Jurkat, Clone E6-1 (cell line): ENCODE measurements at regions not wholly inside any gene's neighbourhood (a gene's known extent, or its start where the extent isn't known, plus 50 kb on each side); places are given as distances from the start of the nearest gene placed in this dataset.

Source experiments
- DNase-seq: peaks from one replicate; pipeline ENCODE4 v3.0.0-alpha.2; 2011; ENCODE audit warnings: low read depth, low spot score
- H3K4me3 ChIP-seq: 2 replicates; pipeline ENCODE4 v1.5.1; 2011; ENCODE audit warnings: mild to moderate bottlenecking, low read length, control low read depth, moderate library complexity

GRCh38 chr9:515665-516064 is 301.0 kb downstream of the DOCK8 start:
- peak; percentile 9 for DNase-seq
- no peak overlapping the region for H3K4me3 ChIP-seq

GRCh38 chr9:517993-518392 is 303.3 kb downstream of the DOCK8 start:
- DNase-seq, result no peak
- H3K4me3 ChIP-seq, result no peak overlapping the region

GRCh38 chr9:518540-518939 is 303.9 kb downstream of the DOCK8 start:
- H3K4me3 ChIP-seq, result no peak overlapping the region
- no peak for DNase-seq

GRCh38 chr9:519579-519978 is 304.9 kb downstream of the DOCK8 start:
- H3K4me3 ChIP-seq, result no peak overlapping the region
- no peak for DNase-seq

GRCh38 chr9:520302-520701 is 305.6 kb downstream of the DOCK8 start:
- no peak for DNase-seq
- H3K4me3 ChIP-seq, result no peak overlapping the region

GRCh38 chr9:522190-522589 is 307.5 kb downstream of the DOCK8 start:
- DNase-seq, result no peak
- H3K4me3 ChIP-seq, result no peak overlapping the region

GRCh38 chr9:522658-523057 is 308.0 kb downstream of the DOCK8 start:
- H3K4me3 ChIP-seq, result no peak overlapping the region
- no peak for DNase-seq

- DNase-seq, result no peak
- no peak overlapping the region for H3K4me3 ChIP-seq
Measured at GRCh38 chr9:523444-523843, 308.8 kb downstream of the DOCK8 start.

GRCh38 chr9:524008-524407 is 309.3 kb downstream of the DOCK8 start:
- H3K4me3 ChIP-seq, result no peak overlapping the region
- no peak for DNase-seq

- DNase-seq, result no peak
- no peak overlapping the region for H3K4me3 ChIP-seq
Measured at GRCh38 chr9:526904-527591, 312.4 kb downstream of the DOCK8 start.

- DNase-seq, result no peak
- H3K4me3 ChIP-seq, result no peak overlapping the region
Measured at GRCh38 chr9:529731-530130, 311.8 kb upstream of the DMRT1 start.

GRCh38 chr9:530681-531080 is 310.8 kb upstream of the DMRT1 start:
- no peak for DNase-seq
- H3K4me3 ChIP-seq, result no peak overlapping the region

GRCh38 chr9:532707-533106 is 308.8 kb upstream of the DMRT1 start:
- no peak for DNase-seq
- H3K4me3 ChIP-seq, result no peak overlapping the region

GRCh38 chr9:534886-535285 is 306.6 kb upstream of the DMRT1 start:
- DNase-seq, result no peak
- no peak overlapping the region for H3K4me3 ChIP-seq

- DNase-seq, result no peak
- no peak overlapping the region for H3K4me3 ChIP-seq
Measured at GRCh38 chr9:535356-535755, 306.1 kb upstream of the DMRT1 start.

GRCh38 chr9:536597-537511 is 304.6 kb upstream of the DMRT1 start:
- no peak for DNase-seq

GRCh38 chr9:543478-543877 is 298.0 kb upstream of the DMRT1 start:
- no peak for DNase-seq
- no peak overlapping the region for H3K4me3 ChIP-seq

More at GRCh38 chr9:536597-537511, 304.6 kb upstream of the DMRT1 start:
- H3K4me3 ChIP-seq, result no peak overlapping the region

GRCh38 chr9:545480-545879 is 296.0 kb upstream of the DMRT1 start:
- H3K4me3 ChIP-seq, result no peak overlapping the region
- no peak for DNase-seq

GRCh38 chr9:546235-546634 is 295.3 kb upstream of the DMRT1 start:
- no peak overlapping the region for H3K4me3 ChIP-seq
- DNase-seq, result no peak

- DNase-seq, result no peak
- H3K4me3 ChIP-seq, result no peak overlapping the region
Measured at GRCh38 chr9:546797-547223, 294.7 kb upstream of the DMRT1 start.
